PC-3 (cell line): ENCODE measurements at regions not wholly inside any gene's neighbourhood (a gene's known extent, or its start where the extent isn't known, plus 50 kb on each side); places are given as distances from the start of the nearest gene placed in this dataset.

Experiments
- CTCF ChIP-seq: fragments of 300-600 bp; sonication (generic); conservative IDR thresholded peaks from 2 replicates; pipeline ENCODE4 v1.5.1; 2017; ENCODE audit warnings: antibody characterized with exemption, low read depth, mild to moderate bottlenecking, low read length
- EZH2 ChIP-seq: fragments of 300-600 bp; sonication (generic); IDR thresholded peaks from one replicate; pipeline ENCODE4 v1.6.1; 2017; ENCODE audit warnings: antibody characterized with exemption, mild to moderate bottlenecking, low read length; ENCODE audit not compliant: unreplicated experiment
- EZH2phosphoT487 ChIP-seq: fragments of 300-600 bp; sonication (generic); IDR thresholded peaks from 2 replicates; pipeline ENCODE4 v1.6.1; 2018; ENCODE audit warnings: mild to moderate bottlenecking, antibody characterized with exemption, low read length, borderline replicate concordance

- TF ChIP-seq CTCF = no peak
- TF ChIP-seq EZH2phosphoT487 = no peak
- no peak for TF ChIP-seq EZH2
These were observed 140.8 kb downstream of the SMAD6 start for GRCh38 chr15:66842710-66843441.
